Gastroesophageal sphincter (tissue), 3 donors: ENCODE measurements at regions not wholly inside any gene's neighbourhood (a gene's known extent, or its start where the extent isn't known, plus 50 kb on each side); places are given as distances from the start of the nearest gene placed in this dataset.

Source experiments
- CTCF ChIP-seq, 4 experiments: fragments of 200-600 bp in 2 of 4; fragments of 450-650 bp in 2 of 4; sonication (generic) in 1 of 4; IDR thresholded peaks; one replicate each; pipeline ENCODE4 v1.5.1; 2017 to 2019; ENCODE audit warnings: antibody characterized with exemption in 4 of 4, mild to moderate bottlenecking in 2 of 4, moderate library complexity in 2 of 4
- EP300 ChIP-seq: sonication (generic); formaldehyde crosslinking; IDR thresholded peaks from one replicate; pipeline ENCODE4 v1.6.1; 2017; ENCODE audit warnings: antibody characterized with exemption, mild to moderate bottlenecking
- POLR2A ChIP-seq, 2 donors: fragments of 450-650 bp; IDR thresholded peaks; one replicate each; pipeline ENCODE4 v1.6.1; 2017; ENCODE audit warnings: antibody characterized with exemption in 2 of 2, mild to moderate bottlenecking in 2 of 2, moderate library complexity in 1 of 2

- TF ChIP-seq CTCF (IDR thresholded peaks at IDR 0.05): no peak
- TF ChIP-seq POLR2A (IDR thresholded peaks at IDR 0.05): no peak
- TF ChIP-seq EP300: no peak
Measured at GRCh38 chr7:52758356-52758755, 277.1 kb upstream of the POM121L12 start.
